HG02798 (cell line): ENCODE measurements at regions not wholly inside any gene's neighbourhood (a gene's known extent, or its start where the extent isn't known, plus 50 kb on each side); places are given as distances from the start of the nearest gene placed in this dataset.
A peak's percentile ranks its signal among the peaks of the same experiment; 100 is the strongest.

ENCODE experiments used
- ATAC-seq: cut with Tn5 transposase; IDR thresholded peaks from one replicate; pipeline ENCODE4 v1.9.1; 2021; ENCODE audit warnings: mild to moderate bottlenecking; ENCODE audit not compliant: unreplicated experiment, poor library complexity

- ATAC-seq: no peak
Measured at GRCh38 chr6:159118924-159119323, 50.3 kb upstream of the FNDC1 start.

- ATAC-seq: no peak
Measured at GRCh38 chr6:159117563-159117962, 51.6 kb upstream of the FNDC1 start.

GRCh38 chr6:159117046-159117445 is 52.2 kb upstream of the FNDC1 start:
- ATAC-seq: no peak

GRCh38 chr6:159116343-159116742 is 52.9 kb upstream of the FNDC1 start:
- no peak for ATAC-seq

GRCh38 chr6:159114569-159114968 is 54.6 kb upstream of the FNDC1 start:
- no peak for ATAC-seq

- ATAC-seq: no peak
Measured at GRCh38 chr6:159113223-159113622, 56.0 kb upstream of the FNDC1 start.

- ATAC-seq: no peak
Measured at GRCh38 chr6:159112714-159113113, 56.5 kb upstream of the FNDC1 start.

- no peak for ATAC-seq
Measured at GRCh38 chr6:159110748-159111147, 58.5 kb upstream of the FNDC1 start.

- no peak for ATAC-seq
Measured at GRCh38 chr6:159110013-159110412, 59.2 kb upstream of the FNDC1 start.

- no peak for ATAC-seq
Measured at GRCh38 chr6:159109391-159109790, 59.8 kb upstream of the FNDC1 start.

- no peak for ATAC-seq
Measured at GRCh38 chr6:159108426-159108985, 60.7 kb upstream of the FNDC1 start.

- no peak for ATAC-seq
Measured at GRCh38 chr6:159107451-159108260, 61.5 kb upstream of the FNDC1 start.

GRCh38 chr6:159106627-159107241 is 61.9 kb upstream of the TAGAP start:
- peak; percentile 89 for ATAC-seq

GRCh38 chr6:159105716-159106115 is 60.9 kb upstream of the TAGAP start:
- no peak for ATAC-seq

- no peak for ATAC-seq
Measured at GRCh38 chr6:159104931-159105330, 60.1 kb upstream of the TAGAP start.

GRCh38 chr6:159104163-159104925 is 59.6 kb upstream of the TAGAP start:
- ATAC-seq: peak; percentile 58

GRCh38 chr6:159103396-159104162 is 58.8 kb upstream of the TAGAP start:
- no peak for ATAC-seq

GRCh38 chr6:159102373-159103160 is 57.8 kb upstream of the TAGAP start:
- no peak for ATAC-seq

GRCh38 chr6:159101656-159102055 is 56.9 kb upstream of the TAGAP start:
- no peak for ATAC-seq
